Endothelial cell (in vitro differentiated cells): ENCODE measurements at regions not wholly inside any gene's neighbourhood (a gene's known extent, or its start where the extent isn't known, plus 50 kb on each side); places are given as distances from the start of the nearest gene placed in this dataset.

Experiments used
- DNase-seq: peaks from one replicate; pipeline ENCODE4 v3.0.0; 2021; ENCODE audit warnings: low spot score
- H3K27ac Mint-ChIP-seq: one replicate; pipeline ENCODE4 v1.8.0; 2021; ENCODE audit warnings: mixed read lengths, inconsistent platforms; ENCODE audit not compliant: unreplicated experiment
- H3K27me3 Mint-ChIP-seq: one replicate; pipeline ENCODE4 v1.8.0; 2021; ENCODE audit warnings: mild to moderate bottlenecking, moderate library complexity, mixed read lengths, inconsistent platforms; ENCODE audit not compliant: unreplicated experiment
- H3K36me3 Mint-ChIP-seq: one replicate; pipeline ENCODE4 v1.8.0; 2021; ENCODE audit warnings: mild to moderate bottlenecking, low read depth, mixed read lengths, inconsistent platforms; ENCODE audit not compliant: unreplicated experiment
- H3K4me1 Mint-ChIP-seq: one replicate; pipeline ENCODE4 v1.8.0; 2021; ENCODE audit warnings: mild to moderate bottlenecking, mixed read lengths, inconsistent platforms; ENCODE audit not compliant: unreplicated experiment
- H3K4me3 Mint-ChIP-seq: one replicate; pipeline ENCODE4 v1.8.0; 2021; ENCODE audit warnings: mild to moderate bottlenecking, mixed read lengths, inconsistent platforms; ENCODE audit not compliant: unreplicated experiment
- H3K9me3 Mint-ChIP-seq: one replicate; pipeline ENCODE4 v1.8.0; 2021; ENCODE audit warnings: mixed read lengths, inconsistent platforms; ENCODE audit not compliant: unreplicated experiment
- TF ChIP-seq, protein P1 (sequence below): fragments of 200-600 bp; sonication (generic); IDR thresholded peaks from one replicate; pipeline ENCODE4 v1.5.0; 2021; ENCODE audit warnings: antibody characterized with exemption; ENCODE audit not compliant: unreplicated experiment

DNA sequence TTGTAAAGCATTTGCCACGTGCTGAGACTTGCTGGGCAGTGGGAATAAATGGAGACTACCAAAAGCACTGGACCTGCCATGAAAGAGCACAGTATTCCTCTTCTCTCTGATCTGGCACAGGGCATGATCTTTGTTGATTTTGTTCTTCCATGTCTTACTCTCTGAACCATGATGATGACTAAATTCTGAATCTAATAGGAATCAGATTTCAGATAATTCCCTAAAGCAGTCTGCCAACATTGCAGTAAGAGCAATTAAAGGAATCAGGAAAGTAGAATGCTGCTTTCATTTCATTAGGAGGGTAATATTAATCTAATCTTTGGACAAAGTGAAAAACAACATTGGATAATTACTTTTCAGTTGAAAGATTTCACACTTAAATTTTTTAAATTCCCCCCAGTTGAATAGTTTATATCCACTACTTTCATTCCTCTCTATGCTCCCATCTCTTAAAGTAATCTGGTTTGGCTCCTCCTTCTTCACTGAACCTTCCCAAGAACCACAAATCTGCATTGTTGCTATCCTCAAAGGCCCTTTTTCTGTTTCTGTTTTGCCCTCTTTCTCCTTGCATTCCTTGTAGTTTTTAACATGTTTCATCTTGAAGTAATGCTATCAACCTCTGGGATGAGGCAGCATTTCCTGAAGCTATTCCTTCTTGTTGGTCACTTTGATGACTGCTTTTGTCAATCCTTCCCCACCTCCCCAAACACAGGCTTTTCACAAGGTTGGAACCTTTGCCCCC, 243.2 kb upstream of the TENT5A start:
- TF ChIP-seq, protein P1, sequence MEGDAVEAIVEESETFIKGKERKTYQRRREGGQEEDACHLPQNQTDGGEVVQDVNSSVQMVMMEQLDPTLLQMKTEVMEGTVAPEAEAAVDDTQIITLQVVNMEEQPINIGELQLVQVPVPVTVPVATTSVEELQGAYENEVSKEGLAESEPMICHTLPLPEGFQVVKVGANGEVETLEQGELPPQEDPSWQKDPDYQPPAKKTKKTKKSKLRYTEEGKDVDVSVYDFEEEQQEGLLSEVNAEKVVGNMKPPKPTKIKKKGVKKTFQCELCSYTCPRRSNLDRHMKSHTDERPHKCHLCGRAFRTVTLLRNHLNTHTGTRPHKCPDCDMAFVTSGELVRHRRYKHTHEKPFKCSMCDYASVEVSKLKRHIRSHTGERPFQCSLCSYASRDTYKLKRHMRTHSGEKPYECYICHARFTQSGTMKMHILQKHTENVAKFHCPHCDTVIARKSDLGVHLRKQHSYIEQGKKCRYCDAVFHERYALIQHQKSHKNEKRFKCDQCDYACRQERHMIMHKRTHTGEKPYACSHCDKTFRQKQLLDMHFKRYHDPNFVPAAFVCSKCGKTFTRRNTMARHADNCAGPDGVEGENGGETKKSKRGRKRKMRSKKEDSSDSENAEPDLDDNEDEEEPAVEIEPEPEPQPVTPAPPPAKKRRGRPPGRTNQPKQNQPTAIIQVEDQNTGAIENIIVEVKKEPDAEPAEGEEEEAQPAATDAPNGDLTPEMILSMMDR = no peak
- H3K36me3 Mint-ChIP-seq = no peaks in the 10 kb centered on the region
- H3K27ac Mint-ChIP-seq = no peak overlapping the region
- no peaks in the 10 kb centered on the region for H3K4me1 Mint-ChIP-seq
- no peak for DNase-seq
- H3K4me3 Mint-ChIP-seq = no peak overlapping the region
- H3K27me3 Mint-ChIP-seq = no peaks in the 10 kb centered on the region
- no peaks in the 10 kb centered on the region for H3K9me3 Mint-ChIP-seq

DNA sequence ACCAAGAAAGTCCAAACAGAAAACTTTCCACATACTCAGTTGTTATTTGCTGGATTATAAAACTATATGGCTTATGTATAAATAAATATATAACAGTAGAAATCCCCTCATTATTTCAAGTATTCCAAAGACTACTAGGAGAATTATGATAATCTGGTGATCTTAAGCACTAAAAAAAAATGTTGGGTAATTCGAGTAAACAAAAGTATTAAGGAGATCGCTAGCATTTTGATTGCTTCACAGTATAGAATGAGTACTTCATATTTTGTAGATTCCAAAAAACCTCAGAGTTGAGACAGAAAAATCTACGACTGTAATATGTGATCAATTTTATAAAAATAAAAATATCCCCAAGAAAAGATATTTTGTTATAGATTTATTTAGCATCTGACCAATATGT, 236.4 kb upstream of the TENT5A start:
- DNase-seq = no peak
- TF ChIP-seq, protein P1 = no peak
- no peak overlapping the region for H3K27ac Mint-ChIP-seq
- H3K36me3 Mint-ChIP-seq = no peaks in the 10 kb centered on the region
- H3K9me3 Mint-ChIP-seq = no peaks in the 10 kb centered on the region
- H3K4me3 Mint-ChIP-seq = no peak overlapping the region
- H3K27me3 Mint-ChIP-seq = no peaks in the 10 kb centered on the region
- no peaks in the 10 kb centered on the region for H3K4me1 Mint-ChIP-seq

DNA sequence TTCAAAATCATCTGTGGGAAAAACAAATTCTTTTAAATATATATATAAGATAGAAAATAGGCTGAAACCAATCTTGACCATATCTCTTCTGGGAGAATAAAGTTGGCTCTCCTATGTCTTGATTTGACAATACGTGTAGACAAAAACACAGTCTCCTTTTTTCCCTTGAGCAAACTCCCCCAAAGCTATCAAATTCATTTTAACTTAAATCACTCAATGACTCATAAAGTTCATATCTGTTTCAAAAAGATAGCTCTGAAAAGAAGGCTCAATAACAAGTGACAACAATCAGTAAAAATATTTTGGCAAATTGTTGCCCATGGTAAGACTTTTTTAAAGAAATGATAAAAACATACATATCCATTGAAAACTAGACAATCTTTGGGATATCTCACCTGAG, 236.0 kb upstream of the TENT5A start:
- Mint-ChIP-seq H3K4me1 (no peaks in the 10 kb centered on the region), H3K9me3 (no peaks in the 10 kb centered on the region), H3K36me3 (no peaks in the 10 kb centered on the region), H3K27ac (no peak overlapping the region), H3K4me3 (no peak overlapping the region), H3K27me3 (no peaks in the 10 kb centered on the region)
- DNase-seq = no peak
- TF ChIP-seq, protein P1 = no peak

DNA sequence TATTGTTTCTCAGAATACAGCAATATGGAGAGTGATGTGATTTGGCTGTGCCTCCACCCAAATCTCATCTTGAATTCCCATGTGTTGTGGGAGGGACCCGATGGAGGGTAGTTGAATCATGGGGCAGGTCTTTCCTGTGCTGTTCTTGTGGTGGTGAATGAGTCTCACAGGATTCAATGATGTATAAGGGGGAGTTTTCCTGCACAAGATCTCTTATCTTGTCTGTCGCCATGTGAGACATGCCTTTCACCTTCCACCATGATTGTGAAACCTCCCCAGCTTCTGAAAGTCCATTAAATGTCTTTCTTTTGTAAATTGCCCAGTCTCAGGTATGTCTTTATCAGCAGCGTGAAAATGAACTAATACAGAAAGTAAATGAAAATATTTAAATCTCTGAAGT, 234.8 kb upstream of the TENT5A start:
- H3K27ac Mint-ChIP-seq = no peak overlapping the region
- no peaks in the 10 kb centered on the region for H3K4me1 Mint-ChIP-seq
- H3K27me3 Mint-ChIP-seq = no peaks in the 10 kb centered on the region
- H3K4me3 Mint-ChIP-seq = no peak overlapping the region
- TF ChIP-seq, protein P1 = no peak
- no peak for DNase-seq
- no peaks in the 10 kb centered on the region for H3K9me3 Mint-ChIP-seq
- H3K36me3 Mint-ChIP-seq = no peaks in the 10 kb centered on the region

DNA sequence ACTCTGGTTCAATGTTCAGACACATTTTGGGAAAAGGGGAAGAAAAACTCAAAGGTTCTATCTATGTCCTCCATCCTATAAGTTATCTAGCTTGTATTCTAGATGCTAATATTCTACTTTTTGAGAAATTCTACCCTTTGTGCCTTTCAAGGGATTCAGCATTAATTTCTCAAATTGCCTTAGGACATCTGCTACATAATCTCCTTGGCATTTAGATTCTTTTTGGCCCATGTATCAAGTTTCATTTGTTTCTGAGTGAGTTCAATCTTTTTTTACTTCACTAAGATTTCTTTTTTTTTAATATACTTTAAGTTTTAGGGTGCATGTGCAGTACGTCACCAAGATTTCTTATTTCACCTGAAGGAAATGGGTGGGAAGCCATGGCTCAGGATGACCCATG, 232.7 kb upstream of the TENT5A start:
- no peak overlapping the region for H3K4me3 Mint-ChIP-seq
- no peaks in the 10 kb centered on the region for H3K4me1 Mint-ChIP-seq
- DNase-seq = no peak

More for the DNA sequence above, 232.7 kb upstream of the TENT5A start:
- no peaks in the 10 kb centered on the region for H3K36me3 Mint-ChIP-seq
- H3K9me3 Mint-ChIP-seq = no peaks in the 10 kb centered on the region
- H3K27ac Mint-ChIP-seq = no peak overlapping the region
- no peaks in the 10 kb centered on the region for H3K27me3 Mint-ChIP-seq
- TF ChIP-seq, protein P1 = no peak
